Smooth muscle cell (in vitro differentiated cells): ENCODE measurements at regions not wholly inside any gene's neighbourhood (a gene's known extent, or its start where the extent isn't known, plus 50 kb on each side); places are given as distances from the start of the nearest gene placed in this dataset.

ENCODE experiments used
- DNase-seq: peaks from one replicate; lab custom pipeline; 2025; ENCODE audit not compliant: unreplicated experiment; lab: John Stamatoyannopoulos, UW
- H2AFZ ChIP-seq: fragments of 200-600 bp; sonication (generic); 2 replicates; pipeline ENCODE4 v1.6.0; 2016; ENCODE audit warnings: antibody characterized with exemption, low read depth, mild to moderate bottlenecking
- H3F3A ChIP-seq: fragments of 200-600 bp; sonication (generic); 2 replicates; pipeline ENCODE4 v1.6.0; 2017; ENCODE audit warnings: antibody characterized with exemption, low read depth
- H3K27ac ChIP-seq: fragments of 200-600 bp; sonication (generic); 2 replicates; pipeline ENCODE4 v1.5.1; 2016; ENCODE audit warnings: low read depth, mild to moderate bottlenecking
- H3K27me3 ChIP-seq: fragments of 200-600 bp; sonication (generic); 2 replicates; pipeline ENCODE4 v1.6.1; 2016; ENCODE audit warnings: low read depth, mild to moderate bottlenecking
- H3K36me3 ChIP-seq: fragments of 200-600 bp; sonication (generic); 2 replicates; pipeline ENCODE4 v1.5.1; 2016; ENCODE audit warnings: low read depth
- H3K4me1 ChIP-seq: fragments of 200-600 bp; sonication (generic); 2 replicates; pipeline ENCODE4 v1.5.1; 2016; ENCODE audit warnings: low read depth
- H3K4me2 ChIP-seq: fragments of 200-600 bp; sonication (generic); 2 replicates; pipeline ENCODE4 v1.6.0; 2016; ENCODE audit warnings: mild to moderate bottlenecking
- H3K4me3 ChIP-seq: fragments of 200-600 bp; sonication (generic); 2 replicates; pipeline ENCODE4 v1.5.1; 2016; ENCODE audit warnings: mild to moderate bottlenecking
- H3K79me2 ChIP-seq: fragments of 200-600 bp; sonication (generic); 2 replicates; pipeline ENCODE4 v1.6.0; 2016; ENCODE audit warnings: low read depth, mild to moderate bottlenecking
- H3K9ac ChIP-seq: fragments of 200-600 bp; sonication (generic); 2 replicates; pipeline ENCODE4 v1.6.0; 2016; ENCODE audit warnings: low read depth
- H3K9me3 ChIP-seq: fragments of 200-600 bp; sonication (generic); replicated peaks from 2 replicates; pipeline ENCODE4 v1.5.1; 2016; ENCODE audit warnings: low read depth
- H4K20me1 ChIP-seq: fragments of 200-600 bp; sonication (generic); 2 replicates; pipeline ENCODE4 v1.6.0; 2016; ENCODE audit warnings: low read depth
- CTCF ChIP-seq: fragments of 200-600 bp; sonication (generic); IDR thresholded peaks from 2 replicates; pipeline ENCODE4 v1.5.1; 2017; ENCODE audit warnings: borderline replicate concordance, mild to moderate bottlenecking, antibody characterized with exemption; ENCODE audit not compliant: insufficient read depth, poor library complexity, severe bottlenecking
- WGBS: methylation state at CpG from one replicate; pipeline ENCODE4 v1.1.7; 2016; ENCODE audit warnings: low lambda C conversion rate; 5-methylcytosine and 5-hydroxymethylcytosine counted together

- no peaks in the 10 kb centered on the region for H3F3A ChIP-seq
- H2AFZ ChIP-seq = no peak overlapping the region
- TF ChIP-seq CTCF = no peak
- peak overlapping the region; percentile 8 for H3K4me2 ChIP-seq
- peak overlapping the region; percentile 63 for H3K27ac ChIP-seq
- no peaks in the 10 kb centered on the region for H4K20me1 ChIP-seq
- H3K4me1 ChIP-seq = no peaks in the 10 kb centered on the region
- no peak overlapping the region for H3K9ac ChIP-seq
- no peak overlapping the region for H3K4me3 ChIP-seq
- WGBS = 24% methylated on average over 3 of the region's 3 CpGs
- DNase-seq = no peak
- H3K9me3 ChIP-seq = peaks cover 3% of the 10 kb centered on the region
- no peaks in the 10 kb centered on the region for H3K27me3 ChIP-seq
- no peaks in the 10 kb centered on the region for H3K36me3 ChIP-seq
- H3K79me2 ChIP-seq = no peaks in the 10 kb centered on the region
These were observed 117.0 kb upstream of the ASCC3 start for GRCh38 chr6:100998111-100998510.

- H3K9ac ChIP-seq = no peak overlapping the region
- no peak overlapping the region for H3K27ac ChIP-seq
- H3K27me3 ChIP-seq = no peaks in the 10 kb centered on the region
- H3K36me3 ChIP-seq = no peaks in the 10 kb centered on the region
- TF ChIP-seq CTCF = no peak
- H3K4me3 ChIP-seq = no peak overlapping the region
- no peak for DNase-seq
- no peak overlapping the region for H2AFZ ChIP-seq
- H3F3A ChIP-seq = no peaks in the 10 kb centered on the region
- no peaks in the 10 kb centered on the region for H3K79me2 ChIP-seq
- peak overlapping the region; percentile 5 for H3K4me2 ChIP-seq
- no peaks in the 10 kb centered on the region for H3K4me1 ChIP-seq
- H4K20me1 ChIP-seq = no peaks in the 10 kb centered on the region
- peaks cover 3% of the 10 kb centered on the region for H3K9me3 ChIP-seq
- WGBS = 77% methylated on average over 2 of the region's 2 CpGs
These were observed 118.0 kb upstream of the ASCC3 start for GRCh38 chr6:100999034-100999597.

- no peak overlapping the region for H3K4me2 ChIP-seq
- H4K20me1 ChIP-seq = no peaks in the 10 kb centered on the region
- peaks cover 3% of the 10 kb centered on the region for H3K9me3 ChIP-seq
- H3F3A ChIP-seq = no peaks in the 10 kb centered on the region
- no peak for TF ChIP-seq CTCF
- H3K4me1 ChIP-seq = no peaks in the 10 kb centered on the region
- no peaks in the 10 kb centered on the region for H3K27me3 ChIP-seq
- no peak for DNase-seq
- 57% methylated on average over 3 of the region's 3 CpGs for WGBS
- H3K9ac ChIP-seq = no peak overlapping the region
- H3K79me2 ChIP-seq = no peaks in the 10 kb centered on the region
- H2AFZ ChIP-seq = no peak overlapping the region
- H3K4me3 ChIP-seq = no peak overlapping the region
- no peaks in the 10 kb centered on the region for H3K36me3 ChIP-seq
- H3K27ac ChIP-seq = no peak overlapping the region
These were observed 119.2 kb upstream of the ASCC3 start for GRCh38 chr6:101000341-101000740.

- Histone ChIP-seq H3K9me3 (peaks cover 3% of the 10 kb centered on the region), H3K27ac (no peak overlapping the region), H3K4me1 (no peaks in the 10 kb centered on the region), H3K4me2 (no peak overlapping the region), H2AFZ (no peak overlapping the region), H3K79me2 (no peaks in the 10 kb centered on the region), H3K36me3 (no peaks in the 10 kb centered on the region), H3K9ac (no peak overlapping the region), H3F3A (no peaks in the 10 kb centered on the region), H3K27me3 (no peaks in the 10 kb centered on the region), H4K20me1 (no peaks in the 10 kb centered on the region), H3K4me3 (no peak overlapping the region)
- 31% methylated on average over 1 of the region's 1 CpG for WGBS
- no peak for TF ChIP-seq CTCF
- no peak for DNase-seq
These were observed 119.9 kb upstream of the ASCC3 start for GRCh38 chr6:101001012-101001411.
